ENCODE measurements at regions not wholly inside any gene's neighbourhood (a gene's known extent, or its start where the extent isn't known, plus 50 kb on each side); places are given as distances from the start of the nearest gene placed in this dataset.
"Not testable (repeated sequence)": the region's sequence is repeated elsewhere in the genome, so short reads cannot be mapped to it uniquely, and the experiment has no call there.

GRCh38 chr7:91395313-91395712 lies 131.1 kb downstream of the FZD1 start:
- H3K9me3 ChIP-seq; H3K9me3 Mint-ChIP-seq; H3K4me1 Mint-ChIP-seq; H3K27me3 Mint-ChIP-seq; DNase-seq; CTCF ChIA-PET; H3K36me3 Mint-ChIP-seq; H3K36me3 ChIP-seq (ENCODE audit: control insufficient read depth in 2 of 2, extremely low read depth in 1 of 2, insufficient read depth in 1 of 2, low read length in 1 of 2); H3K27ac ChIP-seq (ENCODE audit: low read length); H3K4me1 ChIP-seq (ENCODE audit: control insufficient read depth in 1 of 2, extremely low read depth in 1 of 2, insufficient read depth in 2 of 2, low read length in 2 of 2); H3K27ac Mint-ChIP-seq; POLR2A ChIA-PET; H3K27me3 ChIP-seq (replicated peaks in 1 of 2; ENCODE audit: control insufficient read depth in 2 of 2, extremely low read depth in 1 of 2, insufficient read depth in 2 of 2, low read length in 1 of 2); ATAC-seq (replicated peaks in 1 of 4); H3K4me3 Mint-ChIP-seq; H3K4me3 ChIP-seq (ENCODE audit: control insufficient read depth in 1 of 2, extremely low read depth in 1 of 2, low read length in 1 of 2): not testable (repeated sequence)
- WGBS (ENCODE audit: insufficient coverage): 89% methylated on average over 4 of the region's 10 CpGs

DNA sequence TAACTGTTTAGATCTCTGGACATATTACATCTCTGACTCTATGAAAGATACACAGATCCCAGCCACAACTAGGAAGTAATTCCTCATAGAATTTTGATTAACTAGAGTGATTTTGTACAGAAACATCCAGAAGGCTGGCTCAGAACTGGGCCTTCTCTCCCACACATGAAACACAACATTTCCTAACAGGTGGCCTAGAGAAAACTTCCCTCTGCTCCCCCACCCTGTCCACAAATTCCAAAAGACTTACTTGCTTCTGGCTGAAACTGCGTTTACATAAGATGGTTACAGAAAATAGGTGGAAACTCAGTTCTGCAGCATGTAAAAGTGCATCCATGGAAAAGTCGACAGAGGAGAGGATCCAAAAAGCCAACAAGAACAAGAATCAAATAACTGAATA lies 132.9 kb downstream of the FZD1 start:
- no peaks in the 10 kb centered on the region for H3K9me3 ChIP-seq
- ATAC-seq (replicated peaks in 1 of 4) (no peak), DNase-seq (no peak)
- Mint-ChIP-seq H3K4me1 (no peaks in the 10 kb centered on the region), H3K9me3 (peaks cover 4 to 10% (median 6%) of the 10 kb centered on the region in 3 donors), H3K4me3 (no peak overlapping the region), H3K36me3 (no peaks in the 10 kb centered on the region), H3K27me3 (peaks cover 0 to 4% of the 10 kb centered on the region in 2 donors), H3K27ac (no peak overlapping the region)
- CTCF ChIA-PET: no interaction called here
- H3K27ac ChIP-seq (ENCODE audit: low read length): no peak overlapping the region
- POLR2A ChIA-PET: no interaction called here
- no peaks in the 10 kb centered on the region for H3K27me3 ChIP-seq (replicated peaks in 1 of 2; ENCODE audit: control insufficient read depth in 2 of 2, extremely low read depth in 1 of 2, insufficient read depth in 2 of 2, low read length in 1 of 2)
- H3K36me3 ChIP-seq (ENCODE audit: control insufficient read depth in 2 of 2, extremely low read depth in 1 of 2, insufficient read depth in 1 of 2, low read length in 1 of 2): no peaks in the 10 kb centered on the region
- no peaks in the 10 kb centered on the region for H3K4me1 ChIP-seq (ENCODE audit: control insufficient read depth in 1 of 2, extremely low read depth in 1 of 2, insufficient read depth in 2 of 2, low read length in 2 of 2)
- WGBS (ENCODE audit: insufficient coverage): 80% methylated on average over 1 of the region's 2 CpGs
- no peak overlapping the region for H3K4me3 ChIP-seq (ENCODE audit: control insufficient read depth in 1 of 2, extremely low read depth in 1 of 2, low read length in 1 of 2)

GRCh38 chr7:91397612-91398011 lies 133.4 kb downstream of the FZD1 start:
- Histone ChIP-seq H3K27me3 (replicated peaks in 1 of 2; ENCODE audit: control insufficient read depth in 2 of 2, extremely low read depth in 1 of 2, insufficient read depth in 2 of 2, low read length in 1 of 2) (no peaks in the 10 kb centered on the region), H3K9me3 (no peaks in the 10 kb centered on the region), H3K36me3 (ENCODE audit: control insufficient read depth in 2 of 2, extremely low read depth in 1 of 2, insufficient read depth in 1 of 2, low read length in 1 of 2) (no peaks in the 10 kb centered on the region), H3K4me3 (ENCODE audit: control insufficient read depth in 1 of 2, extremely low read depth in 1 of 2, low read length in 1 of 2) (no peak overlapping the region), H3K27ac (ENCODE audit: low read length) (no peak overlapping the region), H3K4me1 (ENCODE audit: control insufficient read depth in 1 of 2, extremely low read depth in 1 of 2, insufficient read depth in 2 of 2, low read length in 2 of 2) (no peaks in the 10 kb centered on the region)
- no peak for ATAC-seq (replicated peaks in 1 of 4)
- Mint-ChIP-seq H3K4me1 (no peaks in the 10 kb centered on the region), H3K4me3 (no peak overlapping the region), H3K27me3 (peaks cover 0 to 4% of the 10 kb centered on the region in 2 donors), H3K27ac (no peak overlapping the region), H3K9me3 (peaks cover 4 to 10% (median 6%) of the 10 kb centered on the region in 3 donors), H3K36me3 (no peaks in the 10 kb centered on the region)
- 72% methylated on average over 2 of the region's 2 CpGs for WGBS (ENCODE audit: insufficient coverage)
- DNase-seq: no peak
- POLR2A ChIA-PET: no interaction called here
- CTCF ChIA-PET: no interaction called here

- CTCF ChIA-PET: no interaction called here
- peaks cover 0 to 4% of the 10 kb centered on the region in 2 donors for H3K27me3 Mint-ChIP-seq
- POLR2A ChIA-PET: no interaction called here
- Histone ChIP-seq H3K4me3 (ENCODE audit: control insufficient read depth in 1 of 2, extremely low read depth in 1 of 2, low read length in 1 of 2) (no peak overlapping the region), H3K9me3 (no peaks in the 10 kb centered on the region), H3K36me3 (ENCODE audit: control insufficient read depth in 2 of 2, extremely low read depth in 1 of 2, insufficient read depth in 1 of 2, low read length in 1 of 2) (no peaks in the 10 kb centered on the region), H3K27ac (ENCODE audit: low read length) (no peak overlapping the region), H3K4me1 (ENCODE audit: control insufficient read depth in 1 of 2, extremely low read depth in 1 of 2, insufficient read depth in 2 of 2, low read length in 2 of 2) (no peaks in the 10 kb centered on the region), H3K27me3 (replicated peaks in 1 of 2; ENCODE audit: control insufficient read depth in 2 of 2, extremely low read depth in 1 of 2, insufficient read depth in 2 of 2, low read length in 1 of 2) (no peaks in the 10 kb centered on the region)
- no peak for ATAC-seq (replicated peaks in 1 of 4)
- no peaks in the 10 kb centered on the region for H3K36me3 Mint-ChIP-seq
- no peaks in the 10 kb centered on the region for H3K4me1 Mint-ChIP-seq
- WGBS (ENCODE audit: insufficient coverage): no CpG with 5 or more reads among the region's 2 CpGs
- no peak overlapping the region for H3K27ac Mint-ChIP-seq
- H3K4me3 Mint-ChIP-seq: no peak overlapping the region
- peaks cover 4 to 8% (median 6%) of the 10 kb centered on the region in 3 donors for H3K9me3 Mint-ChIP-seq
- DNase-seq: no peak
Measured at GRCh38 chr7:91398341-91398740, 134.1 kb downstream of the FZD1 start.

DNA sequence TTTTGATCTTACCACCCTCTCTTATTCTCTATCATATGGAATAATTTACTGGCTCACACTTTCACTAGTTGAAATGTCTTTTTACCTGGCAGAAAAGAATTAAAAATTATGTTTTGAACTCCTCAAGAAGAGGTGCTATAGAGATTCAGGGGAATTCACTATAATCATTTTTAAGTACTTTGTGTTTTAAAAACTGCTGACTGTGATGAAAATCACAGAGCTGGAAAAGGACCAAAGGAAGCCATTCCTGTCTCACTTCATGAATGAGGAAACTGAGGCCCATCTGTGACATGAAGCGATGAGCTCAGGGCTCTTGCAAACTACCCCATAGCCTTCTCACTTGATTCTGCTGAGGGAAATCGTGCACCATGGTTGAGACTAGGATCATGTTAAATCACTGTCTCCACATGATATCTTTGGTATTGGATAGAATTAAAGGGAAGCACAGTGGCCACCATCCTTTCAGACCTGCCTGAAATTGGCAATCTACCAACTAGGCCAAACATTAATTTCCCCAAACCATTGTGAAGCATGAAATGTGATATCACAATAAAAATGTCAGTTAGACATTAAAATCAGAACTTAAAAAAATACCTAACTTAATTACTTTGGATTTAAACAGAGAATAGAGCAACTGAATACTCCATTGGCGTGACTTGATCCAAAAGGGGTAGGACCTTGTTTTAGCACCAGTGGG lies 141.0 kb downstream of the FZD1 start:
- ChIA-PET POLR2A (no interaction called here), CTCF (no interaction called here)
- no peaks in the 10 kb centered on the region for H3K36me3 ChIP-seq (ENCODE audit: control insufficient read depth in 2 of 2, extremely low read depth in 1 of 2, insufficient read depth in 1 of 2, low read length in 1 of 2)
- no peaks in the 10 kb centered on the region for H3K27me3 ChIP-seq (replicated peaks in 1 of 2; ENCODE audit: control insufficient read depth in 2 of 2, extremely low read depth in 1 of 2, insufficient read depth in 2 of 2, low read length in 1 of 2)
- peaks cover 0 to 5% (median 3%) of the 10 kb centered on the region in 3 donors for H3K9me3 Mint-ChIP-seq
- ATAC-seq (replicated peaks in 1 of 4) (no peak), DNase-seq (no peak)
- H3K27ac Mint-ChIP-seq: no peak overlapping the region
- no peak overlapping the region for H3K4me3 ChIP-seq (ENCODE audit: control insufficient read depth in 1 of 2, extremely low read depth in 1 of 2, low read length in 1 of 2)
- peaks cover 0 to 6% of the 10 kb centered on the region in 2 donors for H3K27me3 Mint-ChIP-seq
- no peak overlapping the region for H3K27ac ChIP-seq (ENCODE audit: low read length)
- no peaks in the 10 kb centered on the region for H3K36me3 Mint-ChIP-seq
- H3K4me1 ChIP-seq (ENCODE audit: control insufficient read depth in 1 of 2, extremely low read depth in 1 of 2, insufficient read depth in 2 of 2, low read length in 2 of 2): no peaks in the 10 kb centered on the region
- no peaks in the 10 kb centered on the region for H3K4me1 Mint-ChIP-seq
- no peaks in the 10 kb centered on the region for H3K9me3 ChIP-seq
- no CpG with 5 or more reads among the region's 3 CpGs for WGBS (ENCODE audit: insufficient coverage)
- H3K4me3 Mint-ChIP-seq: no peak overlapping the region

GRCh38 chr7:91405873-91406272 lies 141.6 kb downstream of the FZD1 start:
- H3K4me3 ChIP-seq (ENCODE audit: control insufficient read depth in 1 of 2, extremely low read depth in 1 of 2, low read length in 1 of 2); H3K9me3 Mint-ChIP-seq; H3K9me3 ChIP-seq; H3K27ac ChIP-seq (ENCODE audit: low read length); DNase-seq; H3K4me3 Mint-ChIP-seq; H3K4me1 ChIP-seq (ENCODE audit: control insufficient read depth in 1 of 2, extremely low read depth in 1 of 2, insufficient read depth in 2 of 2, low read length in 2 of 2); H3K4me1 Mint-ChIP-seq; POLR2A ChIA-PET; H3K36me3 ChIP-seq (ENCODE audit: control insufficient read depth in 2 of 2, extremely low read depth in 1 of 2, insufficient read depth in 1 of 2, low read length in 1 of 2); CTCF ChIA-PET; H3K27ac Mint-ChIP-seq; H3K27me3 ChIP-seq (replicated peaks in 1 of 2; ENCODE audit: control insufficient read depth in 2 of 2, extremely low read depth in 1 of 2, insufficient read depth in 2 of 2, low read length in 1 of 2); H3K27me3 Mint-ChIP-seq; H3K36me3 Mint-ChIP-seq; ATAC-seq (replicated peaks in 1 of 4): not testable (repeated sequence)
- WGBS (ENCODE audit: insufficient coverage): no CpG with 5 or more reads among the region's 1 CpG

GRCh38 chr7:91407942-91408341 lies 143.7 kb downstream of the FZD1 start:
- H3K4me3 ChIP-seq (ENCODE audit: control insufficient read depth in 1 of 2, extremely low read depth in 1 of 2, low read length in 1 of 2): no peak overlapping the region
- ATAC-seq (replicated peaks in 1 of 4): no peak
- no peak for DNase-seq
- Mint-ChIP-seq H3K4me1 (no peaks in the 10 kb centered on the region), H3K27ac (no peak overlapping the region), H3K27me3 (peaks cover 0 to 7% of the 10 kb centered on the region in 2 donors), H3K36me3 (no peaks in the 10 kb centered on the region), H3K9me3 (peaks cover 0 to 3% (median 0%) of the 10 kb centered on the region in 3 donors), H3K4me3 (no peak overlapping the region)
- no peaks in the 10 kb centered on the region for H3K9me3 ChIP-seq
- no peaks in the 10 kb centered on the region for H3K4me1 ChIP-seq (ENCODE audit: control insufficient read depth in 1 of 2, extremely low read depth in 1 of 2, insufficient read depth in 2 of 2, low read length in 2 of 2)
- CTCF ChIA-PET: no interaction called here
- POLR2A ChIA-PET: no interaction called here
- WGBS (ENCODE audit: insufficient coverage): no CpG with 5 or more reads among the region's 1 CpG
- H3K27me3 ChIP-seq (replicated peaks in 1 of 2; ENCODE audit: control insufficient read depth in 2 of 2, extremely low read depth in 1 of 2, insufficient read depth in 2 of 2, low read length in 1 of 2): no peaks in the 10 kb centered on the region
- H3K36me3 ChIP-seq (ENCODE audit: control insufficient read depth in 2 of 2, extremely low read depth in 1 of 2, insufficient read depth in 1 of 2, low read length in 1 of 2): no peaks in the 10 kb centered on the region
- no peak overlapping the region for H3K27ac ChIP-seq (ENCODE audit: low read length)
